GM12865 (cell line): ENCODE measurements at regions not wholly inside any gene's neighbourhood (a gene's known extent, or its start where the extent isn't known, plus 50 kb on each side); places are given as distances from the start of the nearest gene placed in this dataset.

ENCODE experiments used
- DNase-seq: peaks from one replicate; pipeline ENCODE4 v3.0.0; 2010; ENCODE audit warnings: low read depth
- H3K4me3 ChIP-seq: 2 replicates; pipeline ENCODE4 v1.5.1; 2011; ENCODE audit warnings: mild to moderate bottlenecking, low read depth, low read length, control low read depth
- TF ChIP-seq, protein P1 (sequence below): IDR thresholded peaks from 2 replicates; pipeline ENCODE4 v1.5.1; 2011; ENCODE audit warnings: low read length, control low read depth, low read depth, inconsistent platforms; ENCODE audit not compliant: insufficient read depth; ENCODE audit errors: missing control alignments

DNA sequence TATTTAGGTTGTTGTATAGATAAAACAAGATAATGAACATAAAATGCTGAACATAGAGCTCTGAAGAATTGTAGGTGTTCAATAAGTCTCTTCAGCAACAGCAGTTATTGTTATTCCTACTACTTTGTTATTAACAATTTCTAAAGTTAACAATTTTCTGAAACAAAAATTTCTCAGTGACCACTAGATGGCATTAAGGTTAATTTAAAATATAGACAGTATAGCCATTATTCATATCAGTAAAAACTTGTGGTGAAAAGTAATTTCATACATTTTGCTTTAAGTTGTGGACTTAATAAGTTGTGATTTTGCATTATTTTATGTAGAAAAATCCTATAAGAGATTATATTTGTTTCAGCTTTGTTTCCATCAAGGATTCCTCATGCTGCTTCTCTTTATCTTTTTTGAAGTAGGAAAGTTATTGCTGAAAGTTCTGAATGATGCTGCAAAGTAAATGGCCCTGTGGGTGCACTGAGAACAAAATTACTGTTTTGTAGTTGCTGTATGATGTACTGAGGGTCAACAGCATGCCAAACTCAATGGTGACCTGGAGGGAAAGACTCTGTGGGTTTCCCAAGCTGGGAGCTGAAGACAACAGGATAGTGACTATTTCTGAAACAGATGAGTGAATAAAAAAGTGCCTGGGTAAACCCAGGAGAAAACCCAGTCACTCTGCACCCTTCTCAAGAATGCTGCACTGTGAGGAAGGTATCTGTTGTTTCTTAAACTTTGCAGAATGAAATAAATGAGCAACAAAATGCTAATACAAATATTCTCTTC lies 253.6 kb downstream of the KIF20B start:
- TF ChIP-seq, protein P1, sequence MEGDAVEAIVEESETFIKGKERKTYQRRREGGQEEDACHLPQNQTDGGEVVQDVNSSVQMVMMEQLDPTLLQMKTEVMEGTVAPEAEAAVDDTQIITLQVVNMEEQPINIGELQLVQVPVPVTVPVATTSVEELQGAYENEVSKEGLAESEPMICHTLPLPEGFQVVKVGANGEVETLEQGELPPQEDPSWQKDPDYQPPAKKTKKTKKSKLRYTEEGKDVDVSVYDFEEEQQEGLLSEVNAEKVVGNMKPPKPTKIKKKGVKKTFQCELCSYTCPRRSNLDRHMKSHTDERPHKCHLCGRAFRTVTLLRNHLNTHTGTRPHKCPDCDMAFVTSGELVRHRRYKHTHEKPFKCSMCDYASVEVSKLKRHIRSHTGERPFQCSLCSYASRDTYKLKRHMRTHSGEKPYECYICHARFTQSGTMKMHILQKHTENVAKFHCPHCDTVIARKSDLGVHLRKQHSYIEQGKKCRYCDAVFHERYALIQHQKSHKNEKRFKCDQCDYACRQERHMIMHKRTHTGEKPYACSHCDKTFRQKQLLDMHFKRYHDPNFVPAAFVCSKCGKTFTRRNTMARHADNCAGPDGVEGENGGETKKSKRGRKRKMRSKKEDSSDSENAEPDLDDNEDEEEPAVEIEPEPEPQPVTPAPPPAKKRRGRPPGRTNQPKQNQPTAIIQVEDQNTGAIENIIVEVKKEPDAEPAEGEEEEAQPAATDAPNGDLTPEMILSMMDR: peak; percentile 4
- no peak overlapping the region for H3K4me3 ChIP-seq
- DNase-seq: peak; percentile 21

DNA sequence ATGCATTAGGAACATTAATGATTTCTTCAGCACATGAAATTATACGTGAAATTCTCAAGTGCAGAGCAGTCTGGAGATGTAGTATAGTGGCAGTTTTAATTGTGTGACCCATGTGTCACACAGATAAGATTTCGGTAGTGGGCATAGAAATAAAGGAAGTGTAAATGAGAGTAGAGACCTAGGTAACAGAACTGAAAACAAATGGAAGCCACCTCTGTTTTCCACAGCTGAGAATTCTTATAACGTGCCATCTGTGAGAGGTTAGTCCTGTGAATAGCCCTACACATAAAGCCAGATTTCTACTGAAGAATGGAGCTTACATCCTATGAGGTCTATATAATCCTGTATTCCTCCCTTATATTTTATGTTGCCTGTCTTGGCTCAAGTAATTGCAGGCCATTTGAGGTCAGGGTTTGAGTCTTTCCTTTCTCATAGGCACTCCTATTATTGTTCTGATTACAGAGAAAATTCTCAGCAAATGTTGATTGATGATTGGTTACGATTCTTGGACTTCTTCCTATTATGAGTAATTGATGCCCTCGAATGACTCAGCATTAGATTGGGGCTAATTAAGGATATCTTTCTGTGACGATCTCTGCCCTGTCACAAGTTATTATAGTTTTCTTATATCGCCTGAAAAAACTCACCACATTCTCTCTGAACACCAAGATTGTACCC lies 258.2 kb downstream of the KIF20B start:
- H3K4me3 ChIP-seq: no peak overlapping the region
- TF ChIP-seq, protein P1: no peak
- peak; percentile 24 for DNase-seq

DNA sequence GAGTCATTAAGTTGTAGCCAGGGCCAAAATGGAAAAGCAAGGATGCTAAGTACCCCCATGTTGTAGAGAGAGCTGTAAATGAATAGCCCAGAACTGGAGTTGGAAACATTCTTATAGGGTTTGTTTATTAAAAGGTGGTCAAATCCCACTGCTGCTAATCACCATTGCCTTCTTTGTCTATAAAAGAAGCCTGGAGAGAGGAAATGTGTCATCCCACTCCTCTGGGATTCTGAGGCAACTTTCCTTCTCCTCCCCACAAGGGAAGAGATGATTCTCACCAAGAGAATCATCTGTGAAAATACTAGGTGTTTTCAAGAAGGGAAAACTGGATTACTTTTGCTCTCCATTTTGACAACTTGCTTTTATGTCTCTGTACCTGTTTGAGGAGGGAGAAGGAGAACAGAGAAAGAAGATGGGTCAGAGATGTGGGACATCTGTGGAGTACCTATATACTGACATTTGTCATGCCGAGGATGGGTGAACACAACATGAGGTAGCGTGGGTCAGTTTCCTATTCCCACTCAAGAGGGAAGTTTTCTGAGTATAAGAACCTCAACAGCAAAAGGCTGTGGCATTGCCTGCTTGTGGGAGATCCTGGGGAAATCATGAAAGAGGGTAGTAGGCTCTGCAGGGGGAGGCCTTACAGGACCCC lies 262.2 kb downstream of the KIF20B start:
- no peak for DNase-seq
- H3K4me3 ChIP-seq: no peak overlapping the region
- TF ChIP-seq, protein P1: no peak

DNA sequence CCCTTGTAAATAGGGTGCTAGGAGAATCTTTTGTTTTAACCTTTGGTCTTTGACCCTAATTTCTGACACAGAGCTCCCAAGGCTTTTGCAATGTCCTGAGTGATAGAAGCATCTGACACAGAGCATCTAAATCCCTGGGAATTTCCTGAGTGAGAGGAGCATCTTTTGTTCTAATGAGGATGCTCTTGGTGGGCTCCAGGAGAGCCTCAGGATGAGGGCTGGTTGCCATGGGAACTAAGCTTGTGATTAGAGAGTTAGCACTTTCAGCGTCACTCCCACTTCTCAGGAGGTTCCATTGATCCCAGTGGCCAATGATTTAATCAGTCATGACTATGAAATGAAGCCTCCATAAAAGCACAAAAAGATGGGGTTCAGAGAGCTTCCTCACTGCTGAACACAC lies 264.8 kb downstream of the KIF20B start:
- DNase-seq: no peak
- TF ChIP-seq, protein P1: no peak

DNA sequence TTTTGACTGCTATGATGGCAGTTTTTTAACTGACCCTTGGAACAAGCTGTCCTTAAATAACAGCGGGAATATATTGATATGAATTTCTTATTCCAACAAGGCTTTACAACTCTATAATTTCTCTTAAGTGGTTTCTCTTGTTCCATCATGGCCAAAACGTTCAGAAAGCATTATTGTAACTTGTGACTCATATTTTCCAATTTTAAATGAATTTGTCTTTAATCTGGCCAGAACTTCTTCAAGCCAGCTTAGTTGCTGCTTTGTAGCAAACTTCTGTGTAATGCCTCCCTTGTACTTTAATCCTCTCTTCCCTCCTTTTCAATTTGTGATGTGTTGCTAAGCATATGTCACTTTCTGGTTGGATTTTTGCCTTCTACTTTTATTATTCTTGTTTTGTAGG lies 271.9 kb downstream of the KIF20B start:
- no peak overlapping the region for H3K4me3 ChIP-seq
- TF ChIP-seq, protein P1: no peak
- DNase-seq: no peak

More for the DNA sequence above, 264.8 kb downstream of the KIF20B start:
- H3K4me3 ChIP-seq: no peak overlapping the region

DNA sequence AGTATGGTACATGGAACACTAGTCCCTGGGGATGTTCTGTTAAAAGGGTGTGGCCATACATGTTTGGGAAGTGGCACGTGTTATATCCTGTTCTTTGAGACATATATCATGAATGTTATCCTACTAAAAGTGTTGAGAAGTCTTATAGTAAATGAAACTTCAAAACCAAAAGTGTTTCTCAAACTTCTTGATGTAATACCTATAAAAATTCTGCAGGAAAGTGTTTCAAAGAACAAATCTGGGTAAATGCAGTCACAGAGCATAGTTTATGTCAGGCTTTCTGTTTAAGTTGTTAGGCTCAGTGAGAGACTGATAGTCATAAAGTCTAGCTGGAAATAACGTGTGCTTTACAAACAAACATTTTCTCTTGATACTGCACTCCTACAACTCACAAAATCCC lies 273.7 kb downstream of the KIF20B start:
- TF ChIP-seq, protein P1: no peak
- H3K4me3 ChIP-seq: no peak overlapping the region
- DNase-seq: no peak
